ENCODE measurements at regions not wholly inside any gene's neighbourhood (a gene's known extent, or its start where the extent isn't known, plus 50 kb on each side); places are given as distances from the start of the nearest gene placed in this dataset.

DNA sequence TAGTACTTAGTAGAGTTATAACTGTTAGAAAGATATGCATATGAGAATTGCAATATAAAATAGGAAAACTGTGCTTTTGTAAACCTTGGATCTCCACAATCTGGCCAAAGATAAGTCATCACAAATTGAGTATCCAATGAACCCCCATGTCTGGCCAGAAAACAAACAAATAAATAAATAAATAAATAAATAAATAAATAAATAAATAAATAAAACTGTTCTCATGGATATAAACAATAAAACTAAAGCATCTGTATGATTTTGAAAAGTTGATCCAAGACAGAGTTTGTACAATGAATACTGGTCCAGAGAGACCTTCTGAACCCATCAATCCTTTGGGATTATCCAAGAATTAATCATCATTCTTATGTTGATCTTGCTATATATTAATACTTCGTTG, 367.6 kb upstream of the CDH9 start:
- H4K20me1 ChIP-seq (replicated peaks in 1 of 2; ENCODE audit: control insufficient read depth in 1 of 2, insufficient read depth in 2 of 2, low read length in 2 of 2), result no peaks in the 10 kb centered on the region
- H2AK5ac ChIP-seq (ENCODE audit: low read depth, low read length), result no peak overlapping the region
- no peak overlapping the region for H3K4ac ChIP-seq (replicated peaks; ENCODE audit: insufficient read length, low read depth, low read length)
- H3K4me1 ChIP-seq (replicated peaks in 1 of 4; ENCODE audit: control insufficient read depth in 3 of 4, insufficient read depth in 4 of 4, low read length in 3 of 4), result no peaks in the 10 kb centered on the region
- 81% methylated on average over 1 of the region's 1 CpG; no CpG with 5 or more reads in 1 of the 2 experiments for WGBS, 2 experiments (ENCODE audit: extremely low coverage in 1 of 2, insufficient coverage in 1 of 2, insufficient read length in 1 of 2, insufficient replicate concordance in 2 of 2, low coverage in 1 of 2, low lambda C conversion rate in 2 of 2, missing lambda C conversion rate in 1 of 2)
- H3K27ac ChIP-seq (ENCODE audit: low read depth, low read length), result no peak overlapping the region
- FAIRE-seq (no peak), DNase-seq (ENCODE audit: low read depth in 1 of 2, low spot score in 2 of 2) (no peak)
- no peak overlapping the region for H4K5ac ChIP-seq (ENCODE audit: insufficient read length, low read depth, low read length)
- H3K9me3 ChIP-seq (ENCODE audit: insufficient read depth in 2 of 2, low read depth in 1 of 2, low read length in 1 of 2), result no peaks in the 10 kb centered on the region
- H2BK5ac ChIP-seq (ENCODE audit: low read depth, low read length), result no peak overlapping the region
- H3K36me3 ChIP-seq (ENCODE audit: control insufficient read depth in 2 of 4, insufficient read depth in 4 of 4, low read length in 3 of 4), result no peaks in the 10 kb centered on the region
- no peak overlapping the region for H2BK12ac ChIP-seq (ENCODE audit: low read depth, low read length)
- H3K79me2 ChIP-seq (ENCODE audit: control insufficient read depth in 1 of 2, insufficient read depth in 2 of 2, low read length in 2 of 2), result no peaks in the 10 kb centered on the region
- H4K8ac ChIP-seq (ENCODE audit: extremely low read depth, insufficient read depth, low read length), result no peak overlapping the region
- no peak overlapping the region for H3K18ac ChIP-seq (ENCODE audit: extremely low read depth, low read length)
- no peaks in the 10 kb centered on the region for H3K27me3 ChIP-seq (replicated peaks in 1 of 4; ENCODE audit: control insufficient read depth in 3 of 4, extremely low read depth in 1 of 4, insufficient read depth in 3 of 4, low read length in 3 of 4)
- H4K91ac ChIP-seq (replicated peaks; ENCODE audit: insufficient read length, low read length), result no peak overlapping the region
- no peak overlapping the region for H2AFZ ChIP-seq (ENCODE audit: low read length)
- H3K23ac ChIP-seq (ENCODE audit: insufficient read length), result no peak overlapping the region
- no peak overlapping the region for H2BK20ac ChIP-seq (ENCODE audit: low read length)
- no peak overlapping the region for H2BK15ac ChIP-seq (ENCODE audit: low read length)
- H3K79me1 ChIP-seq (ENCODE audit: low read depth, low read length), result no peaks in the 10 kb centered on the region
- CTCF ChIA-PET (ENCODE audit: partially characterized antibody), result no interaction called here
- no peak overlapping the region for H2BK120ac ChIP-seq (replicated peaks; ENCODE audit: low read depth, low read length)
- POLR2A ChIA-PET (ENCODE audit: partially characterized antibody), result no interaction called here
- no peaks in the 10 kb centered on the region for H3K23me2 ChIP-seq (ENCODE audit: low read depth, low read length)
- no peak overlapping the region for H3K14ac ChIP-seq (ENCODE audit: insufficient read length)
- H3K4me3 ChIP-seq (ENCODE audit: extremely low read depth in 1 of 4, insufficient read depth in 2 of 4, low read depth in 3 of 4, low read length in 4 of 4), result no peak overlapping the region
- H3K4me2 ChIP-seq (ENCODE audit: insufficient read depth in 1 of 2, low read depth in 2 of 2, low read length in 2 of 2), result no peak overlapping the region
- H3K56ac ChIP-seq (replicated peaks; ENCODE audit: insufficient read length, low read depth, low read length), result no peak overlapping the region
- H3K9ac ChIP-seq (replicated peaks in 1 of 4; ENCODE audit: extremely low read depth in 1 of 4, low read depth in 3 of 4, low read length in 3 of 4), result no peak overlapping the region
- TF ChIP-seq HDAC2 (IDR thresholded peaks at IDR 0.05; ENCODE audit: borderline replicate concordance in 1 of 2, low read depth in 2 of 2, low read length in 2 of 2) (no peak), HDAC6 (IDR thresholded peaks at IDR 0.05; ENCODE audit: low read depth, low read length) (no peak), POLR2AphosphoS5 (IDR thresholded peaks at IDR 0.05; ENCODE audit: low read depth, low read length) (no peak), SRF (IDR thresholded peaks at IDR 0.05; ENCODE audit: low read depth, low read length) (no peak), TBP (IDR thresholded peaks at IDR 0.05; ENCODE audit: low read depth, low read length) (no peak), NANOG (IDR thresholded peaks at IDR 0.05; ENCODE audit: insufficient read depth, low read depth, low read length, poor library complexity, severe bottlenecking) (no peak), RXRA (IDR thresholded peaks at IDR 0.05; ENCODE audit: insufficient read depth, low read depth, low read length) (no peak), MAFK (IDR thresholded peaks at IDR 0.05; ENCODE audit: low read depth, low read length) (no peak), ATF2 (IDR thresholded peaks at IDR 0.05; ENCODE audit: low read length) (no peak), ASH2L (IDR thresholded peaks at IDR 0.05; ENCODE audit: low read length) (no peak)
- TF ChIP-seq, protein P1, sequence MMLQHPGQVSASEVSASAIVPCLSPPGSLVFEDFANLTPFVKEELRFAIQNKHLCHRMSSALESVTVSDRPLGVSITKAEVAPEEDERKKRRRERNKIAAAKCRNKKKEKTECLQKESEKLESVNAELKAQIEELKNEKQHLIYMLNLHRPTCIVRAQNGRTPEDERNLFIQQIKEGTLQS (IDR thresholded peaks at IDR 0.05; ENCODE audit: insufficient read depth, low read depth, low read length), result no peak
- TF ChIP-seq, protein P2, sequence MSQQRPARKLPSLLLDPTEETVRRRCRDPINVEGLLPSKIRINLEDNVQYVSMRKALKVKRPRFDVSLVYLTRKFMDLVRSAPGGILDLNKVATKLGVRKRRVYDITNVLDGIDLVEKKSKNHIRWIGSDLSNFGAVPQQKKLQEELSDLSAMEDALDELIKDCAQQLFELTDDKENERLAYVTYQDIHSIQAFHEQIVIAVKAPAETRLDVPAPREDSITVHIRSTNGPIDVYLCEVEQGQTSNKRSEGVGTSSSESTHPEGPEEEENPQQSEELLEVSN (IDR thresholded peaks at IDR 0.05), result no peak

Data from H1 (cell line).